GM19239 (cell line): ENCODE measurements at regions not wholly inside any gene's neighbourhood (a gene's known extent, or its start where the extent isn't known, plus 50 kb on each side); places are given as distances from the start of the nearest gene placed in this dataset.
"Not testable (repeated sequence)": the region's sequence is repeated elsewhere in the genome, so short reads cannot be mapped to it uniquely, and the experiment has no call there.

Source experiments
- DNase-seq: peaks from one replicate; pipeline ENCODE4 v3.0.0; 2011; ENCODE audit warnings: low spot score; ENCODE audit not compliant: insufficient read length
- FAIRE-seq: peaks from 2 replicates; lab custom pipeline; 2011; peaks lifted over from hg19 to GRCh38; lab: Jason Lieb, UNC

DNA sequence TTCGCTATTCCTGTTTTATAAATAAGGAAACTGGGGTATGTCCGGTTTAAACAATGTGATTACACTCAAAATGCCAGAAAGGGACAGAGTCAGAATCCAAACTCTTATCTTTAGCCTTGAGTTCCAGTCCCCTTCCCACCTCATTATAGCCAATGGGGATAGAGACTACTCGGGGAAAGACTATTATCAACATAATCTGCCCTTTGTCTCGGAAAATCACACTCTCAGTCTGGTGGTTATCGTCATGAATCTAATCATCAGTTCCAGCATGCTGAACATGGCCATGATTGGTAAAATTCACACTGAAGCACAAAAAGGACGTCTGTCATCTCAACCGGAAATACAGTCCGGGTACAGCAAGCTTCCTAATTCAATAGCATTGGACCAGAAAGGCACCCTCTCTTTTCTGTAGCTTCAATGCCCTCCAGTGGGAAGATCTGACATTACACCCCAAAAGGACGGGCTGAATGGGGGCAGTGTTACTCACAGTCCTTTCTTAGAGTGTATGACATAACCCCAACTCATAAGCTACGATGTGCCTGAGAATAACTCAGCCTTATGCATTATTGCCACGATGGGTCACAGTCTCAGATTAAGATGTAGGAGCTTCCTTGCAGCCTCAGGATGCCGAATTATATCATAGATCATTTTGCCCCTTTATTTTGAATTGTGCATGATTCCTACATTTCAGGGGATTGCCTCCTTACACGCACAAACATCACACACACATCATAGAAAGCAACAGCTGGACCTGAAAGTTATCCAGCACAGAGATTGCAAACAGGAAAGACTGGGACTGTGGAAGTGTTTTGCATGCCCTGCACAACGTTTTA lies 390.4 kb upstream of the LMCD1 start:
- DNase-seq, result peak; percentile 12
- peak; percentile 76 for FAIRE-seq

GRCh38 chr3:8112587-8112986 lies 389.0 kb upstream of the LMCD1 start:
- DNase-seq, result no peak
- FAIRE-seq, result no peak

DNA sequence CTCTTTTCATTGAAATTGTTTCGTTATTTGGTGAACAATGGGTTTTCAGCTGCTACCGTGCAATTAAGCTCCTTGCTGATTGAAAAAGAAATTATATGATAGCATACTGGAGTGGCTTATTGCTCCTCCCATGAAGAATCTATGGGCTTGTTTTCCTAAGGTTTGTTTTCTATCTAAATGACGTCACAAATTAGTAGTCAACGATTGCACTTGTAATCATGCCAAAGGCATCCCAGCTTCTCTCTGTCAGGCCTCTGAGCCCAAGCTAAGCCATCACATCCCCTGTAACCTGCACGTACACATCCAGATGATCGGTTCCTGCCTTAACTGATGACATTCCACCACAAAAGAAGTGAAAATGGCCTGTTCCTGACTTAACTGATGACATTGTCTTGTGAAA lies 388.0 kb upstream of the LMCD1 start:
- FAIRE-seq, result no peak
- no peak for DNase-seq

DNA sequence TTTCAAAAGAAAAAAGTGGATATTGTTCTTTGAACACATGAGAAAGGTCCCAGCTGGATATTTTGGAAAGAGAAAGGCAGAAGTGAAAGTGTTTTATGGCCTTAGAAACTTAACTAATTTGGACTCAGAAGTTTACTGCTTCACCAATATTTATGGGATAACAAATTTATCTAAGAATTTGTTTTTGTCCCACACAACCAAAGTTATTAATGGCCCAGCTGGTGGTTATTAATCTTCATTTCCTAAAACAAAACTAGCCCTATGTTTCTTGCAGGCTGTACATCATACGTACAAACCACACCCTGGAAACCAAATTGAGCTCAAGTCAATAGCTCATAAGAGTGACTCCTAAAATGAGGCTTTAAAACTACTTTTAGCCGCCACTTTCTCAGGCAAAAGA lies 372.9 kb upstream of the LMCD1 start:
- DNase-seq (no peak), FAIRE-seq (no peak)

- no peak for DNase-seq
- FAIRE-seq, result no peak
Measured at GRCh38 chr3:8136553-8136952, 365.1 kb upstream of the LMCD1 start.

GRCh38 chr3:8143186-8143585 lies 358.4 kb upstream of the LMCD1 start:
- DNase-seq, result no peak

GRCh38 chr3:8145661-8146060 lies 356.0 kb upstream of the LMCD1 start:
- DNase-seq (no peak), FAIRE-seq (no peak)

More at GRCh38 chr3:8143186-8143585, 358.4 kb upstream of the LMCD1 start:
- FAIRE-seq, result no peak

GRCh38 chr3:8147711-8148110 lies 353.9 kb upstream of the LMCD1 start:
- DNase-seq, result no peak

GRCh38 chr3:8152821-8153418 lies 348.7 kb upstream of the LMCD1 start:
- FAIRE-seq (no peak), DNase-seq (no peak)

More at GRCh38 chr3:8147711-8148110, 353.9 kb upstream of the LMCD1 start:
- FAIRE-seq, result no peak

DNA sequence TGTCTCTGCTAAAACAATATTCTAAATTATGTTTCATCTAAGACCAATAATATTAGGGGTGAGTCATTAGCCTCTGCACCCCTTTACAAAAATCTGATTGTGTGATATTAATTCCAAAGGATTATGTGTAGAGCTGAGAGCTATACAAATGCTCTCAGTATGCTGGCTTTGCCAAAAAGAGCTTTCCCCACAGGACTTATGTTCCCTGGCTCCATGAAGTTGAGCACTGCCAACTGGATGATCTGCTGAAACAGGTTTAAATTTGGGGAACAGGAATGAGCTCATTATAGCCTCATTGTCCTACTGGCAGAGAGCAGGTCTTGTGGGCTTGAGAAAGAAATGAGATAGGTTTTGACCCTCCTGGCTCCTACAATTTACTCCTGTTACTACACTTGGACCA lies 347.8 kb upstream of the LMCD1 start:
- no peak for FAIRE-seq
- no peak for DNase-seq

GRCh38 chr3:8154617-8155016 lies 347.0 kb upstream of the LMCD1 start:
- DNase-seq (no peak), FAIRE-seq (no peak)

DNA sequence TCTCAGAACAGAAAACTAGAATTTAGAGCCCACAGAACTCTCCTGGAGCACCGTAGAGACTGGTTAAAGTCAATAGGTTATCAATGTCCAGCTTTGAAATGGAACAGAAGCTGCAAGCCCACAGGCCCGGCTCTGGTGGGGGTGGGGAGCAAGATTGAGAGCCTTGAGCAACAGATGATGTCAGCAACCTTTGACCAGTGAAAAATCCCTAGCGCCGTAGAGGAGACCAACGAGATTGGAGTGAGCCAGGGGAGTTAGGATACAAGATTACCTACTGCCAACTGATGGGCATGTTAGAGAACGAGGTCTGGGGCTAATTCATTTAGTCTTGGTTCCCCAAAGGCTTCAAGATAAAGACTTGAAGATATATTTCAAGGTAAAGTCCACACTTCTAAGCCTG lies 345.5 kb upstream of the LMCD1 start:
- FAIRE-seq (no peak), DNase-seq (no peak)

DNA sequence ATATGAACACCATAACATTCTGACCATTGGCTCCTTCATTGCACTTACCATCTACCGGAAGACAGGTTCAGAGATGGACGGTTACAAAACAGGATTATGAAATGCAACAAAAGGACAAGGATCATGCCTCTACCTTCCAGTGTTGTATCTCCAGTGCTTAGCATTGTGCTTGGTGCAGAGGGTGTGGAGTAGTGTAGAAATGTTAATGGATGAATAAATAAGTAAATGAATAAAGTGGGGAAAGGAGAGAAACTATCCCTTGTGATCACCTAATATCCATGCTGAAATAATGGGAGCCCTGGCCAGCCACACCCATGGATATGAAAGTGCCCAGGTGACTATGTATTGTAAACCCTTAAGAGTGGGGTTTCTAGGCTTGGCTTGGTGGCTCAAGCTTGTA lies 344.8 kb upstream of the LMCD1 start:
- FAIRE-seq (no peak), DNase-seq (no peak)

GRCh38 chr3:8157640-8158039 lies 344.0 kb upstream of the LMCD1 start:
- no peak for FAIRE-seq
- no peak for DNase-seq

GRCh38 chr3:8164145-8164544 lies 337.5 kb upstream of the LMCD1 start:
- DNase-seq (no peak), FAIRE-seq (no peak)

DNA sequence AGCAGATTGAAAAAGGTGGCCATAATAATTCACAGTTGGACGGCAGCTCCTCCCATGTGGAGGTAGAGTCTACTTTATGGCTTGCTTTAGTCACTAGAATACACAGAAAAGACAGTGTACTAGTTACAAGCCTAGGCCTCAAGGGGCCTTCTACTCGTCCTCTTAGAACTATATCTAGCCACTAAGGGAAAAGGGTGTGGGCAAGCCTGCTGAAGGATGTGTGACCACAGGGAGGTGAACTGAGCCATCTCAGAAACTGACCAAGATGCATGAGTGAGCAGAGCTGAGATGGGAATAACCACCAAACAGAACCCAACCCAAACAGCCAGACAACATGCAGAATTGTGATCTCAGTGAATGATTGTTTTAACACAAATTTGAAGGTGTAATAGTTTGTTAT lies 335.6 kb upstream of the LMCD1 start:
- FAIRE-seq (no peak), DNase-seq (no peak)

DNA sequence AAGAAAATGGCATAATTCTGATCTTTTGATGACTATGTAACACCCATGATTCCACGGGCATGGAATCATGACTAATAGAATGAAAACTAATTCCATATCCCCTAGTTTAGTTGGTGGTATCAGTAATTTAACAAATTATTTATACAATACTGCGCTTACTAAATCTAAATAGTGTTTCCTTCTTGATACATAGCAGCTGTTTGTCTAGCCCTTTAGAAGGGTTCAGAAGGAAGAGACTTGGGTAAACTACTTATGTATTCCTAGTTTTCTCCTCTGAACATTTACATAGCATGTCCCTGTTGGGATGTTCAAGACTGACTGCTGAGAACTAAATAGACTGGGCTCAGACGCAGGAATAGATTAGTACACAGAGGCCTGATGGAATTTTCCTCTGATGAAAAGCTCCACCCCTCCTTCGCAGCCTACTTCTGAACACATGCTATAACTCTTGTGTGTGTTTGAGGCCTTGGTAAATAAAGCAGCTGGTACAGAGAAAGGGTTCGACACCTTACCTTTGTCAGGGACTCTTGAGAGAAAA lies 330.6 kb upstream of the LMCD1 start:
- FAIRE-seq, result no peak
- DNase-seq, result no peak

GRCh38 chr3:8173892-8174291 lies 327.7 kb upstream of the LMCD1 start:
- no peak for FAIRE-seq
- DNase-seq, result no peak

GRCh38 chr3:8176759-8177483 lies 324.7 kb upstream of the LMCD1 start:
- not testable (repeated sequence) for DNase-seq, FAIRE-seq

DNA sequence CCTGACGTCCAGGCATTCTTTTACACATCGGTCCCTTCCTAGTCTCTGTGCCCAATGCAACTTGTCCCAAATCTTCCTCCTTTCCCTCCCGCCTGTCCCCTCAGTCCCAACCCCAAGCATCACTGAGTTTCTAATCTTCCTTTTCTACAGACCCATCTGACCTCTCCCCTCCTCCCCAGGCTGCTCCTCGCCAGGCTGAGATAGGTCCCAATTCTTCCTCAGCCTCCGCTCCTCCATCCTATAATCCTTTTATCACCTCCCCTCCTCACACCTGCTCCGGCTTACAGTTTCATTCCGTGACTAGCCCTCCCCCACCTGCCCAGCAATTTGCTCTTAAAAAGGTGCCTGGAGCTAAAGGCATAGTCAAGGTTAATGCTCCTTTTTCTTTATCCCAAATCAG lies 323.1 kb upstream of the LMCD1 start:
- not testable (repeated sequence) for DNase-seq, FAIRE-seq

DNA sequence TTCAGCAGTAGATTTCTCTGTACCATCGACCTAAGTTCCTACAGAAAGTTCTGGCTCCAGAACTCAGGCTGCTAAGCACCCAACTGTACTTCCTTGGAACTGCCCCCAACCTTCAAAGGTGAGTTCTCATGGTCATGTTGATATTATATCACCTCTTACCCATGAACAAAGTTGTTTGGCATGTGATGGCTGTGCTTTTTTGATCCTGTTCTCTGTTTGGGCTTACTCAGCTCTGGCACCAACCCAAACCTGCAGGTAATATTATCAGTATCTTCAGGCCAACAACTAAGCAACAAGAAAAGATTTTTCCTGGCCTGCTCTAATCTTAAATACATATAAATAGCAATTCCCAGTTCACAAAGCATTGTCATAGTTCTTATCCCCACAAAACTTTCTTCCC lies 318.7 kb upstream of the LMCD1 start:
- DNase-seq (no peak), FAIRE-seq (no peak)
